ENCODE measurements at regions not wholly inside any gene's neighbourhood (a gene's known extent, or its start where the extent isn't known, plus 50 kb on each side); places are given as distances from the start of the nearest gene placed in this dataset.
"Not testable (repeated sequence)": the region's sequence is repeated elsewhere in the genome, so short reads cannot be mapped to it uniquely, and the experiment has no call there.

DNA sequence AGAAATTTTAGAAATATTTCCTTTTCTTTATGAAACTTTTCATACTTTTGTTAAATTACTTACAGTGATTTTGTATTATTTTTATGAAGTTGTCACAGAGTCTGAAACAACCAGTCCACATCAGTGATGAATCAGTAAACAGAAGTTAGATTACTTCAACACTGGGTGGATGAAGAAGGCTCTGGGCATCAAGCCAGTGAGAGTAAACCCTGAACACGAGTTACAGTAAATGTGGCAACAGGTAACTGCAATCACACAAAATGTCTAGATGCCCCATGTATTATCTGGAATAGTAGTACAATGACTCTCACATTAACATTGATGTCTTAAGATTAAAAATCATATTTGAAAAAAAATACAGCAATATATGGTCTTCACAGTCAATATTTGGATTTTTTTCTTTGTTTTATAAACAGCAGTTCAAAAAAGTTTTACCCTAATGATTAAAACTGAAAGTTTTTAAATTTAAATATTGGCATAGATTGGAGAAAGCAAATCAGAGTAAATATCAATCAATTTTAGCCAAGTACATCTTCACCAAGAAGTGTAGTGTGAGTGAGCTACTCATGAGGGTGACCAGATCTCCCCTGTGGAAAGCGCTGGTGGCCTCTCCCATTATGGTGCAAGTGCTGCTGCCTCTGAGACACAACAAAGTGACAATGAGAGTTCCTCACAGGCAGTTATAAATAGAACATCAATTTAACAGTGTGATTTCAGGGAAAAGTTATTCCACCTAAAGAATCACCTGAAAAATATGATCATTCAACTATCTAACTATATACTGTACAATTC is 63.2 kb upstream of the UGT2B7 start:
- H3K9me3 Mint-ChIP-seq, result peaks cover 13% of the 10 kb centered on the region
- no peaks in the 10 kb centered on the region for H3K27me3 Mint-ChIP-seq (ENCODE audit: low read depth)
- TF ChIP-seq CTCF (IDR thresholded peaks at IDR 0.05; ENCODE audit: unreplicated experiment in 3 of 3), result no peak
- H3K36me3 Mint-ChIP-seq (ENCODE audit: low read depth), result no peaks in the 10 kb centered on the region
- H3K4me1 Mint-ChIP-seq, result peaks cover 10% of the 10 kb centered on the region
- no peak overlapping the region for H3K4me3 Mint-ChIP-seq
- H3K27ac Mint-ChIP-seq, result no peak overlapping the region

DNA sequence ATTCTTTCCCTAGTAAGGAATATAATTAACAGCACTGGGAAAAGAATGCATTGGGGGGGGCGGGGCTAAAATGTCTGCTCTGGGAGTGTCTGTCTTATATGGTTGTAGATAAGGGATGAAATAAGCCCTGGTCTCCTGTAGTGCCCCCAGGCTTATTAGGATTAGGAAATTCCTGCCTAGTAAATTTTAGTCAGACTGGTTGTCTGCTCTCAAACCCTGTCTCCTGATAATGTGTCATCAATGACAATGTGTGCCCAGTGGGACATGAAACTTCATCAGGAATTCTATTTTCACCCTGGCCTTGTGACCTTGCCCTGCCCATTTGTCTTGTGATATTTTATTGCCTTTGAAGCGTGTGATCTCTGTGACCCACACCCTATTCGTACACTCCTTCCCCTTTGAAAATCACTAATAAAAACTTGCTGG is 61.9 kb upstream of the UGT2B7 start:
- Mint-ChIP-seq H3K27ac (peak overlapping the region in 2 of 3 experiments; percentile 67 to 72), H3K9me3 (peaks cover 13% of the 10 kb centered on the region), H3K4me1 (peaks cover 10% of the 10 kb centered on the region)
- not testable (repeated sequence) for H3K27me3 Mint-ChIP-seq (ENCODE audit: low read depth); H3K36me3 Mint-ChIP-seq (ENCODE audit: low read depth); H3K4me3 Mint-ChIP-seq

DNA sequence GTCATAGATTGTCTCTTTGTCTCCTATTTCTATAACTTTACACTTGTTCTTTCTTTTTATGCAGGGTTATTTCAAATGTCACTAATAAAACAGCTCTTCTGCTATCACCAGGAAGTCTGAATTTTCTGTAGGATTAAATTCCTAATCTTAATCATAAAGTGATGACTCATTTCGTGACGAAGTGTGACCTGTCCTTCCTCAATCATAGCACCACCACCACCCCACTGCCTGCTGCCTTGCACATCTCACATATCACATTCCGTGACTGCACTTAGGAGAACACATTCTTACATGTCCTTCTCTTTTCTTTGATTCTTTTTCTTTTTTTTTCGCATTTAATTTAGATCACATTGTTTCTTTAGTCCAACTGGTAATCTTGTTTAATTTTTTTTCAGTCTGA is 57.7 kb upstream of the UGT2B7 start:
- TF ChIP-seq CTCF (IDR thresholded peaks at IDR 0.05; ENCODE audit: unreplicated experiment in 3 of 3), result no peak
- peaks cover 10% of the 10 kb centered on the region for H3K4me1 Mint-ChIP-seq
- H3K4me3 Mint-ChIP-seq, result no peak overlapping the region
- no peaks in the 10 kb centered on the region for H3K27me3 Mint-ChIP-seq (ENCODE audit: low read depth)
- H3K36me3 Mint-ChIP-seq (ENCODE audit: low read depth), result no peaks in the 10 kb centered on the region
- peaks cover 10% of the 10 kb centered on the region for H3K9me3 Mint-ChIP-seq
- H3K27ac Mint-ChIP-seq, result no peak overlapping the region

DNA sequence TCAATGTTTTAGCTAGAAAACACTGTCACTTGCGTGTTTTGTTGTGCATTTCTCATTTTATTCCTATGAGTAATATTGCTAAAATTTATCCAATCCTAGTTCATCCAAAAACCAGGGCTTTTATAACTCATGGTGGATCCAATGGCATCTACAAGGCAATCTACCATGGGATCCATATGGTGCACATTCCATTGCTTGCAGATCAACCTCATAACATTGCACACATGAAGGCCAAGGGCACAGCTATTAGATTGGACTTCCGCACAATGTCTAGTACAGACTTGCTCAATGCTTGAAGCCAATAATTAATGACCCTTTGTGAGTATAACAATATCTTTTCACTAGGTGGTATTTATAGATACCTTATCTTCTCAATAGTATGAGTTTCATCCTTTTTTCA is 57.2 kb upstream of the UGT2B7 start:
- peaks cover 10% of the 10 kb centered on the region for H3K4me1 Mint-ChIP-seq
- no peaks in the 10 kb centered on the region for H3K27me3 Mint-ChIP-seq (ENCODE audit: low read depth)
- H3K36me3 Mint-ChIP-seq (ENCODE audit: low read depth), result no peaks in the 10 kb centered on the region
- peaks cover 8% of the 10 kb centered on the region for H3K9me3 Mint-ChIP-seq
- no peak overlapping the region for H3K4me3 Mint-ChIP-seq
- H3K27ac Mint-ChIP-seq, result no peak overlapping the region
- no peak for TF ChIP-seq CTCF (IDR thresholded peaks at IDR 0.05; ENCODE audit: unreplicated experiment in 3 of 3)

DNA sequence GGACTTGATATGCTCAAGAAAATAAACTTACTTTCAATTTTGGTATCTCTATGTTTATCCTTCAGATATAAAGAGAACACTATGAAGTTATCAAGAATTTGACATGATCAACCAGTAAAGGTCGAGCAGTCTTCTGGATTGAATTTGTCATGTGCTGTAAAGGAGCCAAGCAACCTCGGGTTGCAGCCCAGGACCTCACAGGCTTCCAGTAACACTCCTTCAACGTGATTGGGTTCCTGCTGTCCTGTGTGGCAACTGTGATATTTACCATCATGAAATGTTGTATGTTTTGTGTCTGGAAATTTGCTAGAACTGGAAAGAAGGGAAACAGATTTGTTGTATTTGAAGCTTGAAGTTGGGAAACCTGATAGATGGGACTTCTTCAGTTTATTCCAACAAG is 52.0 kb upstream of the UGT2B7 start:
- H3K27me3 Mint-ChIP-seq (ENCODE audit: low read depth), result no peaks in the 10 kb centered on the region
- H3K4me3 Mint-ChIP-seq, result no peak overlapping the region
- no peaks in the 10 kb centered on the region for H3K4me1 Mint-ChIP-seq
- no peak for TF ChIP-seq CTCF (IDR thresholded peaks at IDR 0.05; ENCODE audit: unreplicated experiment in 3 of 3)
- H3K9me3 Mint-ChIP-seq, result peaks cover 7% of the 10 kb centered on the region
- H3K27ac Mint-ChIP-seq, result no peak overlapping the region
- no peaks in the 10 kb centered on the region for H3K36me3 Mint-ChIP-seq (ENCODE audit: low read depth)

Measured in nephron (organoid).